NCI-H446 treated with DMSO at 0.1 percent for 48 hours (cell line): ENCODE measurements at regions not wholly inside any gene's neighbourhood (a gene's known extent, or its start where the extent isn't known, plus 50 kb on each side); places are given as distances from the start of the nearest gene placed in this dataset.
"Not testable (repeated sequence)": the region's sequence is repeated elsewhere in the genome, so short reads cannot be mapped to it uniquely, and the experiment has no call there.

Experiments
- DNase-seq: peaks from one replicate; lab custom pipeline; 2025; lab: John Stamatoyannopoulos, UW

GRCh38 chr17:54194268-54194667, 371.5 kb downstream of the KIF2B start:
- no peak for DNase-seq

GRCh38 chr17:54196751-54197150, 374.0 kb downstream of the KIF2B start:
- no peak for DNase-seq

DNA sequence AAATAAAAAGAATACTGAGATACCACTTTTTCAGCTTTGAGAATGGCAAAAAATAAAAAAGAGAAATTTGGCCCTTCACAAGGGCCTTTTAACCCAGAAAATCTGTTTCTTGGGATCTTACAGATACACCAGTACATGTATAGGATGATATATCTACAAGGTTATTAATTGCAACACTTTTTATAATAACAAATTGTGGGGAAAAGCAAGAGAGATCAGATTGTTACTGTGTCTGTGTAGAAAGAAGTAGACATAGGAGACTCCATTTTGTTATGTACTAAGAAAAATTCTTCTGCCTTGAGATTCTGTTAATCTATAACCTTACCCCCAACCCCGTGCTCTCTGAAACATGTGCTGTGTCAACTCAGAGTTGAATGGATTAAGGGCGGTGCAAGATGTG, 378.7 kb downstream of the KIF2B start:
- DNase-seq, result not testable (repeated sequence)

DNA sequence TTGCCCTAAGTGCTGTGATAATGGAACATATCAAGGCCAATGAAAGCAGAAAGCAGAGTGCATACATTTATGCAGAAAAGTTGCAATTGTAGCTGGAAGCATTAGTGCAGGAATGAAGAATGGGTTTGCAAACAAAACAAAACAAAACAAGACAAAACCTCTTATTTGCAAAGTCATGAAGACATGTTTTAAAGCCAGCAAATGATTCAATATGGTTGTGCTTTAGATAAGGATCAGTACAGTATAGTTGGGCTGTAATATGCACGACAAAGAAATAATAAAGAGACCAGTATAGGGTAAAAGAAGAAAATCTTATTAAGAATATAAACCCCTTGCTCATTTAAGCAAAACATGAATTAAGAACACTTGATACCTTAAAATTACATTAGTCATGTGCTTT, 398.1 kb downstream of the KIF2B start:
- no peak for DNase-seq

DNA sequence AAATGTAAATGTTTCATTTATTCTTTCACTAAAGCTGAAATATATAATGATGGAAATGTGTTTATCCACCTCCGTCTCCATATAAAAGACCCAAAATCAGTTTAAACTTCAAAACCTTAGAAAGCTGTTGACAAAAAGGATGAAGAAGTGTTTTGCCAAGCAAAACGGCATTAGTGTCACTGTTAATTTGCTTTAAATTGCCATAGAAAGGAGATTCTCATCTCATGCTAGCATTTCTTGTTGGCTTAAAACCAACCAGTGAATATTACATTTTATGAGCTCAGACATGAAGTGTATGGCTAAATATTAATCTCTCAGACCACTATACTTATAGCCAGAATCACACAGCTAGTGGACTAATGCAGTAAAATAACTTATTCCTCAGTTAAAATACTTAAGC, 398.8 kb downstream of the KIF2B start:
- DNase-seq, result no peak

DNA sequence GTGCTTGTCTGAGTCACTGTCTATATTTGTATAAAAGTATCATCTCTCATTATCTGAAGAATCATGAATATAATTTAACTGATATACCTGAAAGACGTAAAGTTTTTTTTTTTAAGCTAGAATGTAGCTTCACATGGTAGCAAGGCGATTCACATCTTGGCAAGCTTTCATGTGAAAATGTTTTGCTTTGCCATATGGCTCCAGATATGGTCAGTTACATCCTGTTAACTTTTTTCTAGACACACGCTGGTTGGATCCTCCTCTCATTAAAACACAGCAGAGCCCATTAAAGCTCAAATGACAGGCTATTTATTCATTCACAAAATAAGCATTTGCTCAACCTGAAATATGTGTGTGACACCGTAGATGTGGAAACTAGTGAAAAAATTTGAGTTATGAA, 412.8 kb downstream of the KIF2B start:
- DNase-seq, result peak; percentile 16

- DNase-seq, result no peak
These were observed 415.3 kb downstream of the KIF2B start for GRCh38 chr17:54237911-54238515.

DNA sequence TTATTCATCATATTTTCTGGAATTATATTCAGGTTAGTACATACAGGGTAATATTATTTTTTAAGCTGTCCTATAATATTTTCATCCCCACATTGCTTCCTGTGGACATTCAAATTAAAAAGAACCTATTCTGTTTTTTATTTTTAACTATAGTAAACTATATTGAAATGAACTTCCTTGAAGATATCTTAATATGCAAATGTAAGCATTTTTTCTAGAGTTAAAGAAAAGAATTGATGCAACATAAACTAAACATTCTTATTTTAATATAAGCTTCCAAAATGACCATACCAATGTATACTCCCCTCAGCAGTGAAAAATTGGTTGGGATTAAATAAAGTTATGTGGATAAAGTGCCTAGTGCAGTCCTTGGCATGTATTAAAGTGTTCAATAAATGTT, 416.6 kb downstream of the KIF2B start:
- no peak for DNase-seq

DNA sequence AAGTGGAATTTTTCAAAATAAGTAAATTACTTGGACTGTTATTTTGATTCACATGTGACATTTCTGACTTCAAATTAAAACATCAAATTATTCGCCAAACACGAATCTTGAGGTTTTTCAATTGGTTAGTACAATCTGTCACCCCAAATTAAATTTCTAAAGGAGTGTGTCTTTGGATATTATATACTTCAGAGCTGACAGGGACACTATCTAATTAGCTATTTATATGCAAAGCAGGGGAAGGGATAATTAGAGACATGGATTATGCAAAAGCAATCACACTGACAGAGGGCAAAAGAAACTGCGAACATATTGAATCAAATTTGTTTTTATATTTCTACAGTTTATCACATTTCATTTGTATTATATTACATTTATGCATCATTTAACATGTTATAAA, 433.0 kb downstream of the KIF2B start:
- DNase-seq, result no peak

- no peak for DNase-seq
These were observed 433.7 kb downstream of the KIF2B start for GRCh38 chr17:54256401-54256929.

DNA sequence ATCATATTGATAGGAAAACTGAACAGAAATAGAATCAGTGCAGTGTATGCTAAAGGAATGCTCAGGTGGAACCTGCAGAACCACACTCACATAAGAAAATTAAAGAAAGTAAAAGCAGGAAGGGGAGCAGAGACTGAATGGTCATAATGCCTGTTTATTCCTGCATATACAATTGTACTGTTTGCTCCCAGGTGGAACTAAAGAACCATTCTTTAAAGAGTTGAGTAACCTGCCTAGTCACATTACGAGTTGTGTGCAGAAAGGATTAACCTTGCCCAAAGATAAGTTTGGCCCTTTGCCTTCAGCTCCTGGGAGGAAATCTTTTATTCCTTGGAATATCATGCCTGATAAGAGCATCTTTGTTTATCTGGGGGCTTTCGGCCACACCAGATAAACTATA, 434.7 kb downstream of the KIF2B start:
- no peak for DNase-seq

- no peak for DNase-seq
These were observed 436.7 kb downstream of the KIF2B start for GRCh38 chr17:54259476-54259875.

DNA sequence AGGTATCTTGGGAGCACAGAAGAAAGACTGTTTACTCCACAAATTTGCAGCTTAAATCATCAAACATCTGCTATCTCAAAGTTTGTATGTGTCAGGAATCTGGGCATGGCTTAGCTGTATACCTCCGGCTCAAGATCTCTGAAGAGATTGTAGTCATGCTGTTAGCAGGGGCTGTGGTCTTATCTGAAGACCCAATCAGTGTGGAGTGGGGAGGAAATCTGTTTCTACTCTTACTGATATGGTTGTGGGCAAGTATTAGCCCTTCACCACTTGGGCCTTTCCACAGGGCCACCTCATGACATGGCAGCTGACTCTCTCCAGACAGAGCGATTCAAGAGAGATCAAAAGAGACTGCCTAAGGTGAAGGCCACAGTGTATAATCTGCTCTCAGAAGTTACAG, 438.7 kb downstream of the KIF2B start:
- no peak for DNase-seq

DNA sequence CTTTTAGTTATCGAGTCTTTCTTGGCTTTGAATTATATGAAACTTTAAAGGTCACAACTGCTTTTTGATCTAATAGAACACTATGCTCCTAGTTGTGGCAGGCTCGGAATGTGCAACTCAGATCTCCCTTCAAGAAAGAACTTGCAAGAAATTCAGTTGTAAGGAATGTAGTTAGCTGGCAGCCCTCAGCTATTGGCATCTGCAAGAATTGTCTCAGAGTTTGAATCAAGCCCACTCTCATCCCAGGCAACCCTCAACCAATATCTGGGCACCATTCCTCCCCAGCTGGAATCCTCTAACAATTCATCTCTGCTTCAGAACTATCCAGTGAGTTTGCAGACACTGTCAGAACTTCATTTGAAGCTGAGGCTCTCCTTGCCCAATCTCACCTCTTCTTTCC, 447.2 kb downstream of the KIF2B start:
- DNase-seq, result no peak

DNA sequence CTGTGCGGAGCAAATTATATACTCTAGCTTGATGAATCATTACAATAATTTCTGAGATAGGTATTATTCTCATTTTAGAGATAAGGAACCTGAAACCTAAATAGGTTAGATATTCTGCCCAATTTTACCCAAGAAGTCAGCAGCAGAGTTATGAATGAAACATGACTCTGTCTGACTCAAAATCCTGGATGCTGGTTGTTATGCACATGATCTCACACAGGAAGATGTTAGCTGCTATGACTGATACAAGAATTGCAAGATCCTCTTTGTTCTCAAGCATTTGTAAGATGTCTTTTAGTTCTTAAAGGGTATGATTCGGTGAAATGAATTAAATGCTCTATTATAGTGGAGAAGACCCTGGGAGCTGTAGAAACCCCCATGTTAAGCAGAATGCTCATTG, 447.8 kb downstream of the KIF2B start:
- DNase-seq, result no peak

DNA sequence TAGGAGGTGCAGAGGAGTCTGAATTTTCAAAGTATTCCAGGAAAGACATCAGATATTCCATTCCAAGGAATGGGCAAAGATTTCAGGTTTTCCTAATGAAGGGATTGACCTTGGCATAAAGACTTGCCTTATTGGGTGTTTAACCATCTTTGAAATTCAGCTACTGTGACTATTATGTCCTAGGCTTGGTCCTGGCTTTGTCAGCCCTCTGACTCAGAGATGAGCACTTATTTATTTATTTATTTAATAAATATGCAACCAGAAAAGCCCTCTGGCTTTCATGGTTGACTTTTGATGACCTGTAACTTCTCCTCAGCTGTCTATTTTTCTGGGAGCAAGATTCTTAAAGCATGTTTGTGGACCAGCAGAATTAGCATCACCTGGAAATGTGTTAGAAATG, 455.1 kb downstream of the KIF2B start:
- no peak for DNase-seq

- DNase-seq, result no peak
These were observed 458.0 kb downstream of the KIF2B start for GRCh38 chr17:54280741-54281140.

DNA sequence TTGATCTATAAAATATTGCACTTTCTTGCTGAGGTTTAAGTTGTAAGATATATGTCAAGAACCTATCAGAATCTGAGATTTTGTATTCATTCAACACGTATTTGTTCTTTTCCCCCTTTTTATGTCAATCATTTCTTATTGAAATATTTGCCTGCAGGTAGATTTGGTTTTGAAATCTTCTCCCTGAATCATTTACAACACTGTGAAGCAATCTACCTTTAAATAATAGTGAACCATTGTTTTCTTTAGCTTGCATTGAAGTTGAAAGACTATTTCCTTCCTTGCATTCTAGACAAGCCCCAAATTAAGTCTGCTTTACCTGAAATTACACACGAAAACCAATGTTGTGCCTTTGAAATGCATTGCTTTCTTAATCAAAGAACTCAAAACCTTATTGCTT, 460.2 kb downstream of the KIF2B start:
- no peak for DNase-seq

DNA sequence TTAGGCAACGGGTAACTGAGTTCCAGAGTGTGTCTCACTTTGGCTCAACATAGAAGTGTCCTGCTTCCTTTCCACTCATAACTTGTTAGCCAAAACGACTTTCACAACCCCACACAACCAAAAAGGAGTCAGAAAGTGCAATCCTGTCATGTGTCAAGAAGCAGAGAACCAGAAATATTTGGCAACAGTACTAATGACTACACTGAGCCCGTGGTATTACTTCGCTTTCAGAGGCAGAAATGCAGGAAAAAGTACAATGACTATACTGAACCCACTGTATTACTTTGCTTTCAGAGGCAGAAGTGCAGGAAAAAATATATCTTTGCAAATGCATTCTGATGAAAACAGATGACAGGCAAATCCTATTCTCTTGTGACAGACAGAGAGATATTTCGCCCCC, 484.6 kb downstream of the KIF2B start:
- no peak for DNase-seq

GRCh38 chr17:54324813-54325212, 502.1 kb downstream of the KIF2B start:
- DNase-seq, result no peak

- no peak for DNase-seq
These were observed 517.0 kb downstream of the KIF2B start for GRCh38 chr17:54339731-54340130.

DNA sequence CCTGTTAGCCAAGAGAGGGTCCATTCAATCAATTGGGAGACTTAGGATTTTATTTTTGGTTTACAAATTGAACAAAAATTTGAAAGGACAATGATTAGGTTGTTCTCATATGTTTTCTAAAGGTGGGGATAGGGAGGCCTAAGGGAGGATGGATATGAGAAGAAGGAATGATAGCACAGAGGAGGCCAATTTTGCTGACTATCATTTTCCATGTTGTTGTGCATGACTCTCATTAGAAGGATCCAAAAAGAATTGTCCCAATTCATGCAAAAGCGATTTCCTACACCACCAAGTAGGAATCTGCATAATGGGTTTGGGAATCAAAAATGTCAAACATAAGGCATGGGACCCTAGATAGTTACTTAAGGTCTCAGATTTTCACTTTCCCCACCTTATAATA, 524.8 kb downstream of the KIF2B start:
- no peak for DNase-seq

- DNase-seq, result no peak
These were observed 525.5 kb downstream of the KIF2B start for GRCh38 chr17:54348234-54348633.

DNA sequence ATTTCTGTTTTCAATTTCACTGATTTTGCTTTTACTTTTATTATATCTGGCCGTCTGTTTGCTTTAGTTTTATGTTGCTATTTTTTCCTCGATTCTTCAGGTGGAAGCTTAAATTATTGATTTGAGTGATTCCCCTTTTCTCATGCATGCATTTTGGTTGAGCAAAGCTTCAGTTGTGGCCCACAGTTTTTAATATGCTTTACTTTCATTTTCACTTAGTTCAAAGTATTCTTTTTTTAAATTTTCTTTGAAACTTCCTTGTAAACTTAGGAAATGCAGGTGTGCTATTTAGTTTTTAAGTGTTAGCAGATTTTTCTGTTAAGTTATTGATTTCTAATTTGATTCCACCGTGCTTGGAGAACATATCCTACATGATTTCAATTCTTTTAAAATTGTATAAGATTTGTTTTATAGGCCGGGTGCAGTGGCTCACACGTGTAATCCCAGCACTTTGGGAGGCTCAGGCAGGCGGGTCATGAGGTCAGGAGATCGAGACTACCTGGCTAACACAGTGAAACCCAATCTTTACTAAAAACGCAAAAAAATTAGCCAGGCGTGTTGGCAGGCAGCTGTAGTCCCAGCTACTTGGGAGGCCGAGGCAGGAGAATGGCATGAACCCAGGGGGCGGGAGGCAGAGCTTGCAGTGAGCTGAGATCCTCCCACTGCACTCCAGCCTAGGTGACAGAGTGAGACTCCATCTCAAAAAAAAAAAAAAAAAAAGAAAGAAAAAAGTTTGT, 531.2 kb downstream of the KIF2B start:
- DNase-seq, result no peak
